ENCODE measurements at regions not wholly inside any gene's neighbourhood (a gene's known extent, or its start where the extent isn't known, plus 50 kb on each side); places are given as distances from the start of the nearest gene placed in this dataset.

GRCh38 chr6:130610303-130610702 lies 216.9 kb upstream of the SMLR1 start:
- intact Hi-C loops (cut with micrococcal nuclease), result no loop called here
- H2AFZ ChIP-seq (ENCODE audit: low read depth, low read length), result no peak overlapping the region
- no peaks in the 10 kb centered on the region for H3K9me3 ChIP-seq (replicated peaks; ENCODE audit: control insufficient read depth, insufficient read depth, low read length)
- H3K4me2 ChIP-seq (ENCODE audit: insufficient read depth, low read length), result no peak overlapping the region
- no peaks in the 10 kb centered on the region for H4K20me1 ChIP-seq (replicated peaks; ENCODE audit: control insufficient read depth, extremely low read depth, insufficient read depth, low read length)
- no peak overlapping the region for H3K27ac ChIP-seq (ENCODE audit: insufficient read depth, low read depth, low read length)
- DNase-seq (ENCODE audit: low read depth, low spot score) (peak; percentile 44), FAIRE-seq (no peak)
- POLR2A ChIA-PET, result no interaction called here
- no peak overlapping the region for H3K4me3 ChIP-seq (replicated peaks in 1 of 3; ENCODE audit: insufficient read depth in 1 of 3, low read depth in 1 of 3, low read length in 3 of 3)
- no peaks in the 10 kb centered on the region for H3K36me3 ChIP-seq (ENCODE audit: control insufficient read depth in 2 of 2, extremely low read depth in 1 of 2, insufficient read depth in 2 of 2, low read length in 2 of 2)
- no peak overlapping the region for H3K9ac ChIP-seq (replicated peaks; ENCODE audit: extremely low read depth, insufficient read depth, low read length)
- no peaks in the 10 kb centered on the region for H3K9me1 ChIP-seq (replicated peaks; ENCODE audit: control insufficient read depth, extremely low read depth, insufficient read depth, low read length)
- CTCF ChIA-PET, result no interaction called here
- dilution Hi-C loops (cut with MboI; ENCODE audit: extremely low pct_ligation_motif_present, low sequenced_read_pairs), result no loop called here
- no peaks in the 10 kb centered on the region for H3K4me1 ChIP-seq (ENCODE audit: control insufficient read depth, extremely low read depth, insufficient read depth, low read length)
- H3K27me3 ChIP-seq (ENCODE audit: control insufficient read depth in 2 of 2, insufficient read depth in 2 of 2, low read length in 2 of 2), result no peaks in the 10 kb centered on the region
- BruUV-seq (replicated peaks), result no TSS peak
- H3K79me2 ChIP-seq (ENCODE audit: control insufficient read depth, insufficient read depth, low read length), result no peaks in the 10 kb centered on the region
- TF ChIP-seq MYC (IDR thresholded peaks at IDR 0.05; ENCODE audit: low read depth, low read length) (no peak), FOS (IDR thresholded peaks at IDR 0.05; ENCODE audit: borderline replicate concordance, insufficient read depth, low read length) (no peak), POLR2A (IDR thresholded peaks at IDR 0.05; ENCODE audit: low read depth, low read length) (no peak), JUN (IDR thresholded peaks at IDR 0.05; ENCODE audit: borderline replicate concordance, insufficient read depth, insufficient read length, low read depth) (no peak), EZH2 (IDR thresholded peaks at IDR 0.05; ENCODE audit: borderline replicate concordance, low read depth, low read length, severe bottlenecking) (no peak)
- TF ChIP-seq, protein P1, sequence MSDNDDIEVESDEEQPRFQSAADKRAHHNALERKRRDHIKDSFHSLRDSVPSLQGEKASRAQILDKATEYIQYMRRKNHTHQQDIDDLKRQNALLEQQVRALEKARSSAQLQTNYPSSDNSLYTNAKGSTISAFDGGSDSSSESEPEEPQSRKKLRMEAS (IDR thresholded peaks at IDR 0.05; ENCODE audit: insufficient read depth, insufficient read length), result no peak

DNA sequence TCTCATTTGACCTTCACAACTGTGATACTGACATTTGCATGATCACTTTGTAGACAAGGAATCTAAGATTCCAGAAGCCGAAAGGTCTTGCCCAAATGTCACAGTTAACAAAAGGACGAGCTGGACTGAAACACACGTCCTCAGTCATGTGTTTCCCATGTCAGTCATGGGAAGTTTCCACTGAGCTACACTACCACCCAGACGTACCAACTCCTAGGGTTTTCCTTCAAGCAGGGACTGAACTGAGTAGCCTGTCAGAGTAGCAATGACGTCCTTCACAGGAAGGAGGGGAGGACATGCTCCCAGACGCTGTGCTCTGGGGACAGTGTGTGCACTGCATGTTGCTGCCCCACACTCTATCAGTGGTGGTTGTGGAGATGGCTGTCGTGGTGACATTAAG lies 215.8 kb upstream of the SMLR1 start:
- no peak for DNase-seq (ENCODE audit: low read depth, low spot score)
- POLR2A ChIA-PET, result no interaction called here
- no peak for FAIRE-seq

More for the DNA sequence above, 215.8 kb upstream of the SMLR1 start:
- Histone ChIP-seq H3K9me1 (replicated peaks; ENCODE audit: control insufficient read depth, extremely low read depth, insufficient read depth, low read length) (no peaks in the 10 kb centered on the region), H3K4me1 (ENCODE audit: control insufficient read depth, extremely low read depth, insufficient read depth, low read length) (no peaks in the 10 kb centered on the region), H3K4me3 (replicated peaks in 1 of 3; ENCODE audit: insufficient read depth in 1 of 3, low read depth in 1 of 3, low read length in 3 of 3) (no peak overlapping the region), H4K20me1 (replicated peaks; ENCODE audit: control insufficient read depth, extremely low read depth, insufficient read depth, low read length) (no peaks in the 10 kb centered on the region), H2AFZ (ENCODE audit: low read depth, low read length) (no peak overlapping the region), H3K9me3 (replicated peaks; ENCODE audit: control insufficient read depth, insufficient read depth, low read length) (no peaks in the 10 kb centered on the region), H3K9ac (replicated peaks; ENCODE audit: extremely low read depth, insufficient read depth, low read length) (no peak overlapping the region), H3K27ac (ENCODE audit: insufficient read depth, low read depth, low read length) (no peak overlapping the region), H3K36me3 (ENCODE audit: control insufficient read depth in 2 of 2, extremely low read depth in 1 of 2, insufficient read depth in 2 of 2, low read length in 2 of 2) (no peaks in the 10 kb centered on the region), H3K4me2 (ENCODE audit: insufficient read depth, low read length) (no peak overlapping the region), H3K79me2 (ENCODE audit: control insufficient read depth, insufficient read depth, low read length) (no peaks in the 10 kb centered on the region), H3K27me3 (ENCODE audit: control insufficient read depth in 2 of 2, insufficient read depth in 2 of 2, low read length in 2 of 2) (no peaks in the 10 kb centered on the region)
- BruUV-seq (replicated peaks), result no TSS peak
- TF ChIP-seq EZH2 (IDR thresholded peaks at IDR 0.05; ENCODE audit: borderline replicate concordance, low read depth, low read length, severe bottlenecking), result no peak
- no peak for TF ChIP-seq CTCF (IDR thresholded peaks at IDR 0.05; ENCODE audit: extremely low read depth in 1 of 2, insufficient read depth in 1 of 2, low read depth in 1 of 2, low read length in 2 of 2)
- TF ChIP-seq POLR2AphosphoS5 (IDR thresholded peaks at IDR 0.05; ENCODE audit: insufficient read depth, low read depth, low read length), result no peak
- TF ChIP-seq FOS (IDR thresholded peaks at IDR 0.05; ENCODE audit: borderline replicate concordance, insufficient read depth, low read length), result no peak
- TF ChIP-seq, protein P1 (IDR thresholded peaks at IDR 0.05; ENCODE audit: insufficient read depth, insufficient read length), result no peak
- no peak for TF ChIP-seq JUN (IDR thresholded peaks at IDR 0.05; ENCODE audit: borderline replicate concordance, insufficient read depth, insufficient read length, low read depth)
- no peak for TF ChIP-seq GATA2 (IDR thresholded peaks at IDR 0.05; ENCODE audit: insufficient read depth, insufficient read length, low read depth, low read length)
- no peak for TF ChIP-seq POLR2A (IDR thresholded peaks at IDR 0.05; ENCODE audit: low read depth, low read length)
- no peak for TF ChIP-seq MYC (IDR thresholded peaks at IDR 0.05; ENCODE audit: low read depth, low read length)
- intact Hi-C loops (cut with micrococcal nuclease) (no loop called here), dilution Hi-C loops (cut with MboI; ENCODE audit: extremely low pct_ligation_motif_present, low sequenced_read_pairs) (no loop called here)
- CTCF ChIA-PET, result no interaction called here

Measured in endothelial cell of umbilical vein (primary cell).